Middle frontal gyrus (tissue), 1 donor: ENCODE measurements at regions not wholly inside any gene's neighbourhood (a gene's known extent, or its start where the extent isn't known, plus 50 kb on each side); places are given as distances from the start of the nearest gene placed in this dataset.

Experiments
- DNase-seq: peaks from one replicate; pipeline ENCODE4 v3.0.0-alpha.2; 2015; ENCODE audit warnings: low spot score; ENCODE audit errors: extremely low spot score

- no peak for DNase-seq
These were observed 176.7 kb upstream of the FOXN2 start for GRCh38 chr2:48137829-48138228.

- no peak for DNase-seq
These were observed 175.6 kb upstream of the FOXN2 start for GRCh38 chr2:48138898-48139297.

GRCh38 chr2:48140586-48140985 lies 173.9 kb upstream of the FOXN2 start:
- DNase-seq: no peak

GRCh38 chr2:48144777-48145176 lies 169.7 kb upstream of the FOXN2 start:
- DNase-seq: no peak

- no peak for DNase-seq
These were observed 168.5 kb upstream of the FOXN2 start for GRCh38 chr2:48145845-48146452.

- DNase-seq: no peak
These were observed 167.9 kb upstream of the FOXN2 start for GRCh38 chr2:48146552-48146951.

GRCh38 chr2:48147719-48148118 lies 166.8 kb upstream of the FOXN2 start:
- no peak for DNase-seq

GRCh38 chr2:48148841-48149430 lies 165.5 kb upstream of the FOXN2 start:
- no peak for DNase-seq

GRCh38 chr2:48157150-48157549 lies 157.3 kb upstream of the FOXN2 start:
- DNase-seq: no peak

GRCh38 chr2:48161628-48162027 lies 152.9 kb upstream of the FOXN2 start:
- no peak for DNase-seq

GRCh38 chr2:48162742-48163141 lies 151.7 kb upstream of the FOXN2 start:
- DNase-seq: no peak

GRCh38 chr2:48165070-48165753 lies 149.3 kb upstream of the FOXN2 start:
- DNase-seq: no peak

GRCh38 chr2:48169141-48169592 lies 145.3 kb upstream of the FOXN2 start:
- DNase-seq: no peak

GRCh38 chr2:48170281-48170680 lies 144.2 kb upstream of the FOXN2 start:
- no peak for DNase-seq

GRCh38 chr2:48173141-48173540 lies 141.3 kb upstream of the FOXN2 start:
- DNase-seq: no peak

- no peak for DNase-seq
These were observed 140.0 kb upstream of the FOXN2 start for GRCh38 chr2:48174503-48174902.

- DNase-seq: no peak
These were observed 139.2 kb upstream of the FOXN2 start for GRCh38 chr2:48175254-48175653.

- DNase-seq: no peak
These were observed 138.8 kb upstream of the FOXN2 start for GRCh38 chr2:48175656-48176055.

- DNase-seq: no peak
These were observed 137.6 kb upstream of the FOXN2 start for GRCh38 chr2:48176876-48177275.

GRCh38 chr2:48178611-48179010 lies 135.9 kb upstream of the FOXN2 start:
- DNase-seq: no peak

- DNase-seq: no peak
These were observed 133.9 kb upstream of the FOXN2 start for GRCh38 chr2:48180557-48180956.

GRCh38 chr2:48183276-48183675 lies 131.2 kb upstream of the FOXN2 start:
- DNase-seq: no peak

GRCh38 chr2:48183991-48184390 lies 130.5 kb upstream of the FOXN2 start:
- no peak for DNase-seq
